ENCODE measurements at regions not wholly inside any gene's neighbourhood (a gene's known extent, or its start where the extent isn't known, plus 50 kb on each side); places are given as distances from the start of the nearest gene placed in this dataset.
"Not testable (repeated sequence)": the region's sequence is repeated elsewhere in the genome, so short reads cannot be mapped to it uniquely, and the experiment has no call there.

DNA sequence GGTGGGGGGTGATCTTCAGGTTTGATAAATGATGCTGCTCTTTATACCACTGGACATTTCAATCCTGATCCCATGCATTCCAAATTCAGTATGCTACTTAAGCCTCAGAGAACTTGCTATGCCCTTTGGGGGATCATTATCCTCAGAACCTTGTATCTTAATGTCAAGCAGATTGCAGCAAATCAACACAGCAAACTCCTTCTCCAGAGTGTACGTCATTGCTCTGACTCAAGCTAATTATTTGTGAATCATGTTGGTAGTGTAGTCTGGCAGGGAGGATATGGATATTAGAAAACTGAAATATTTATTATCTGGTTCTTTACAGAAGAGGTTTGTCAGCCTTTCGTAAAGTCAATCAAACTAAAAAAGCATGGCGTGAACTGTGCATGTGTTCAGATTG lies 562.5 kb upstream of the FAM98A start:
- H4K5ac ChIP-seq (ENCODE audit: low read length) = no peak overlapping the region
- H3K79me2 ChIP-seq (ENCODE audit: control insufficient read depth, insufficient read depth, low read length) = no peaks in the 10 kb centered on the region
- no peak overlapping the region for H2BK5ac ChIP-seq (ENCODE audit: low read length)
- H3K4me2 ChIP-seq (ENCODE audit: low read length) = no peak overlapping the region
- H3K56ac ChIP-seq (ENCODE audit: low read length) = no peak overlapping the region
- H3K27me3 ChIP-seq (ENCODE audit: insufficient read depth, low read length, poor library complexity) = no peaks in the 10 kb centered on the region
- DNase-seq = no peak
- no CpG with 5 or more reads among the region's 3 CpGs for WGBS (ENCODE audit: extremely low coverage, insufficient coverage, low lambda C conversion rate)
- no peak overlapping the region for H4K8ac ChIP-seq (ENCODE audit: low read depth, low read length)
- no peaks in the 10 kb centered on the region for H3K79me1 ChIP-seq (ENCODE audit: low read length)
- no peak overlapping the region for H3K23ac ChIP-seq (ENCODE audit: low read length)
- no peak overlapping the region for H2AK5ac ChIP-seq (ENCODE audit: low read length)
- H3K18ac ChIP-seq (ENCODE audit: low read length) = no peak overlapping the region
- H3K9ac ChIP-seq (ENCODE audit: low read length) = no peak overlapping the region
- H3K27ac ChIP-seq (ENCODE audit: low read depth, low read length) = no peak overlapping the region
- no peaks in the 10 kb centered on the region for H3K36me3 ChIP-seq (ENCODE audit: control insufficient read depth, insufficient read depth, low read length)
- H3K4me3 ChIP-seq (ENCODE audit: low read length) = no peak overlapping the region
- no peak overlapping the region for H2BK15ac ChIP-seq (replicated peaks; ENCODE audit: low read depth)
- H3K4me1 ChIP-seq (ENCODE audit: control insufficient read depth, low read depth, low read length) = no peaks in the 10 kb centered on the region
- H2BK120ac ChIP-seq (ENCODE audit: low read depth, low read length) = no peak overlapping the region
- no peak overlapping the region for H3K4ac ChIP-seq (ENCODE audit: low read depth, low read length)

DNA sequence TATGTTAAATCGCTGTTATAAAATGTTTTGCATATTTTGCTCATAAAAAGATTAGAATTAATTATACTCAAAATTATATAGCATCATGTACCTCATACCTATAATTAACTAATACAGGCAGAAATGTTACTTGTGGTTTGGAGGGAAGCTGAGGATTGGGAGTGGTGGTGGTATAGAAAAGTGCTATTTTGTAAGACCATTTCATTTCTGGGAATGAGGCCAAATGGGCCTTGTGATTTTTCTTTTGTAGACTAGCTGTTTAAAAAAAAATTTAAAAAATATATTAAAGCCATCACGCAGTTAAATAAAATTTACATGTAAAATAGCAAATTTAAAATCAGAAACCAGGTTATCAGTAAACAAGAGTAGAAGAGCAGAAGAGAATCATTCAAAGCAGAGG lies 560.8 kb upstream of the FAM98A start:
- Histone ChIP-seq H3K4me2 (ENCODE audit: low read length) (no peak overlapping the region), H4K5ac (ENCODE audit: low read length) (no peak overlapping the region), H4K8ac (ENCODE audit: low read depth, low read length) (no peak overlapping the region), H3K4me3 (ENCODE audit: low read length) (no peak overlapping the region), H3K79me2 (ENCODE audit: control insufficient read depth, insufficient read depth, low read length) (no peaks in the 10 kb centered on the region), H2BK15ac (replicated peaks; ENCODE audit: low read depth) (no peak overlapping the region), H3K79me1 (ENCODE audit: low read length) (no peaks in the 10 kb centered on the region), H3K18ac (ENCODE audit: low read length) (no peak overlapping the region), H2AK5ac (ENCODE audit: low read length) (no peak overlapping the region), H3K56ac (ENCODE audit: low read length) (no peak overlapping the region), H3K27ac (ENCODE audit: low read depth, low read length) (no peak overlapping the region), H2BK120ac (ENCODE audit: low read depth, low read length) (no peak overlapping the region), H3K36me3 (ENCODE audit: control insufficient read depth, insufficient read depth, low read length) (no peaks in the 10 kb centered on the region), H3K27me3 (ENCODE audit: insufficient read depth, low read length, poor library complexity) (no peaks in the 10 kb centered on the region), H3K9ac (ENCODE audit: low read length) (no peak overlapping the region), H3K4me1 (ENCODE audit: control insufficient read depth, low read depth, low read length) (no peaks in the 10 kb centered on the region), H3K23ac (ENCODE audit: low read length) (no peak overlapping the region), H2BK5ac (ENCODE audit: low read length) (no peak overlapping the region), H3K4ac (ENCODE audit: low read depth, low read length) (no peak overlapping the region)
- no peak for DNase-seq
- whole genome bisulfite sequencing (ENCODE audit: extremely low coverage, insufficient coverage, low lambda C conversion rate) = no CpG with 5 or more reads among the region's 2 CpGs

DNA sequence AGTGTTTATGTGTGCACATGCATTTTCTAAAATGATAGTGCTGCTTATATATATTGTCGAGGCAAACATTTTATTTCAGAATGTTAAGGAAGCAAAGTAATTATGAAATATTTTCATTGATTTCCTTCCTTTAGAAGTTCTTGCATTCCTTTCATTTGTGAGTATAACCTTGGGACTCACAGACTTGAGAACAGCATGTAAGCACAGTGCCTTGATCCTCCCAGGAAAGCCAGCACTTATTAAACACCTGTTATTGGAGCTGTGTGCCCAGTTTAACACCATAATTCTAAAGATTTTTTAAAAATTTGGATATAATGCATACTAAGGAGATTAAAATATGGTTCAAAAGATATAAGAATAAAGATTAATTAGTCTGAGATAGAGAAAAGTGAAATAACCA lies 554.4 kb upstream of the FAM98A start:
- no peak overlapping the region for H4K8ac ChIP-seq (ENCODE audit: low read depth, low read length)
- no peak overlapping the region for H2BK15ac ChIP-seq (replicated peaks; ENCODE audit: low read depth)
- no peak for DNase-seq
- no peak overlapping the region for H3K4me2 ChIP-seq (ENCODE audit: low read length)
- H3K9ac ChIP-seq (ENCODE audit: low read length) = no peak overlapping the region
- no peak overlapping the region for H2BK120ac ChIP-seq (ENCODE audit: low read depth, low read length)
- WGBS (ENCODE audit: extremely low coverage, insufficient coverage, low lambda C conversion rate) = no CpG with 5 or more reads among the region's 1 CpG
- no peak overlapping the region for H3K18ac ChIP-seq (ENCODE audit: low read length)
- no peak overlapping the region for H3K23ac ChIP-seq (ENCODE audit: low read length)
- no peak overlapping the region for H3K27ac ChIP-seq (ENCODE audit: low read depth, low read length)
- no peak overlapping the region for H3K56ac ChIP-seq (ENCODE audit: low read length)
- H3K79me2 ChIP-seq (ENCODE audit: control insufficient read depth, insufficient read depth, low read length) = no peaks in the 10 kb centered on the region
- no peak overlapping the region for H2AK5ac ChIP-seq (ENCODE audit: low read length)
- H4K5ac ChIP-seq (ENCODE audit: low read length) = no peak overlapping the region
- no peaks in the 10 kb centered on the region for H3K79me1 ChIP-seq (ENCODE audit: low read length)
- H3K36me3 ChIP-seq (ENCODE audit: control insufficient read depth, insufficient read depth, low read length) = no peaks in the 10 kb centered on the region
- no peak overlapping the region for H3K4ac ChIP-seq (ENCODE audit: low read depth, low read length)
- H2BK5ac ChIP-seq (ENCODE audit: low read length) = no peak overlapping the region
- H3K27me3 ChIP-seq (ENCODE audit: insufficient read depth, low read length, poor library complexity) = no peaks in the 10 kb centered on the region
- H3K4me1 ChIP-seq (ENCODE audit: control insufficient read depth, low read depth, low read length) = no peaks in the 10 kb centered on the region
- H3K4me3 ChIP-seq (ENCODE audit: low read length) = no peak overlapping the region

DNA sequence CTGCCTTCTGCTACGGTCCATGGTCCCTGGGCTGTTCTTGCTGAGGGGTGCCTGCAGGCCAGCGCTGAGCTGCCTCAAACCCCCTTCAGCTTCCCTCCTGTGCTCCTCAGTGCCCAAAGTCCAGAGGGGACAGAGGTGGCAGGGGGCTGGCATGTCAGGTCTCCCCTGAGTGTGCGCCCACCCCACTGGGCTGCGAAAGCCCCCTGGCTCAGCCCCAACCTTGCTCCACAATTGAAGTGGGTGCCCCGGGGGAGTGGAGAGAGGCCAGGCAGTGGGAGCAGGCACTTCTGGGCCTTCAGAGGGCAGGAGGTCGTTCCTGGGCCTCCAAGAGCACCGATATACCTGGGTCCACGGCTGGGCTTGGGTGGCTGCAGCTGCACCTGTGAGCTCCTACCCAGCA lies 548.7 kb upstream of the FAM98A start:
- Histone ChIP-seq H3K27me3 (ENCODE audit: insufficient read depth, low read length, poor library complexity) (no peaks in the 10 kb centered on the region), H3K23ac (ENCODE audit: low read length) (no peak overlapping the region), H4K5ac (ENCODE audit: low read length) (no peak overlapping the region), H3K4me1 (ENCODE audit: control insufficient read depth, low read depth, low read length) (no peaks in the 10 kb centered on the region), H2BK120ac (ENCODE audit: low read depth, low read length) (no peak overlapping the region), H3K4me2 (ENCODE audit: low read length) (no peak overlapping the region), H3K36me3 (ENCODE audit: control insufficient read depth, insufficient read depth, low read length) (no peaks in the 10 kb centered on the region), H3K56ac (ENCODE audit: low read length) (no peak overlapping the region), H3K9ac (ENCODE audit: low read length) (no peak overlapping the region), H4K8ac (ENCODE audit: low read depth, low read length) (no peak overlapping the region), H3K79me2 (ENCODE audit: control insufficient read depth, insufficient read depth, low read length) (no peaks in the 10 kb centered on the region), H2BK5ac (ENCODE audit: low read length) (no peak overlapping the region), H3K27ac (ENCODE audit: low read depth, low read length) (no peak overlapping the region), H3K18ac (ENCODE audit: low read length) (no peak overlapping the region), H3K79me1 (ENCODE audit: low read length) (no peaks in the 10 kb centered on the region), H2AK5ac (ENCODE audit: low read length) (no peak overlapping the region), H3K4me3 (ENCODE audit: low read length) (no peak overlapping the region), H3K4ac (ENCODE audit: low read depth, low read length) (no peak overlapping the region), H2BK15ac (replicated peaks; ENCODE audit: low read depth) (no peak overlapping the region)
- no CpG with 5 or more reads among the region's 8 CpGs for WGBS (ENCODE audit: extremely low coverage, insufficient coverage, low lambda C conversion rate)
- DNase-seq = no peak

DNA sequence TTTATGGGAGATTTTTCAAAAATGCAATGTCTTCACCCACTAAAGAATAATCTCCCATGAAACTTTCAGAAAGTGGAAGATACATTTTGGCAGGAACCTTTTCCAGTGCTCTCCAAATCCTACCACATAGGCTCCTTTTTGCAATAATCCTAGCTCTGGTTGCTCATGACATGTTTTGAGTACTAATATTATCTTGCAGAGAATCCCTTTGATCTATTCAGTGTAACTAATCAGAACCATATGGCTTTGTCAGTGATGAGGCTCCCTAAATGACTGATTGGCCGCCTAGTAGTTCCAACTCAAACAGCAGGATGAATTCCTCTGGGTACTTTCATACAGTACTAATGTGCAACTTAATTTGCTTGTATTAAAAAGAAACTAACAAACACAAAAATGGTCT lies 544.0 kb upstream of the FAM98A start:
- no peak overlapping the region for H3K56ac ChIP-seq (ENCODE audit: low read length)
- H3K4me3 ChIP-seq (ENCODE audit: low read length) = no peak overlapping the region
- no peak overlapping the region for H2BK15ac ChIP-seq (replicated peaks; ENCODE audit: low read depth)
- H3K27ac ChIP-seq (ENCODE audit: low read depth, low read length) = no peak overlapping the region
- H3K79me1 ChIP-seq (ENCODE audit: low read length) = no peaks in the 10 kb centered on the region
- WGBS (ENCODE audit: extremely low coverage, insufficient coverage, low lambda C conversion rate) = no CpG with 5 or more reads among the region's 1 CpG
- H3K4me1 ChIP-seq (ENCODE audit: control insufficient read depth, low read depth, low read length) = no peaks in the 10 kb centered on the region
- no peak overlapping the region for H2BK5ac ChIP-seq (ENCODE audit: low read length)
- DNase-seq = no peak
- no peak overlapping the region for H4K5ac ChIP-seq (ENCODE audit: low read length)
- no peaks in the 10 kb centered on the region for H3K36me3 ChIP-seq (ENCODE audit: control insufficient read depth, insufficient read depth, low read length)
- H2BK120ac ChIP-seq (ENCODE audit: low read depth, low read length) = no peak overlapping the region
- H3K9ac ChIP-seq (ENCODE audit: low read length) = no peak overlapping the region
- H3K4ac ChIP-seq (ENCODE audit: low read depth, low read length) = no peak overlapping the region
- no peak overlapping the region for H2AK5ac ChIP-seq (ENCODE audit: low read length)
- H3K4me2 ChIP-seq (ENCODE audit: low read length) = no peak overlapping the region
- H3K23ac ChIP-seq (ENCODE audit: low read length) = no peak overlapping the region
- H3K79me2 ChIP-seq (ENCODE audit: control insufficient read depth, insufficient read depth, low read length) = no peaks in the 10 kb centered on the region
- no peaks in the 10 kb centered on the region for H3K27me3 ChIP-seq (ENCODE audit: insufficient read depth, low read length, poor library complexity)
- no peak overlapping the region for H4K8ac ChIP-seq (ENCODE audit: low read depth, low read length)
- no peak overlapping the region for H3K18ac ChIP-seq (ENCODE audit: low read length)

DNA sequence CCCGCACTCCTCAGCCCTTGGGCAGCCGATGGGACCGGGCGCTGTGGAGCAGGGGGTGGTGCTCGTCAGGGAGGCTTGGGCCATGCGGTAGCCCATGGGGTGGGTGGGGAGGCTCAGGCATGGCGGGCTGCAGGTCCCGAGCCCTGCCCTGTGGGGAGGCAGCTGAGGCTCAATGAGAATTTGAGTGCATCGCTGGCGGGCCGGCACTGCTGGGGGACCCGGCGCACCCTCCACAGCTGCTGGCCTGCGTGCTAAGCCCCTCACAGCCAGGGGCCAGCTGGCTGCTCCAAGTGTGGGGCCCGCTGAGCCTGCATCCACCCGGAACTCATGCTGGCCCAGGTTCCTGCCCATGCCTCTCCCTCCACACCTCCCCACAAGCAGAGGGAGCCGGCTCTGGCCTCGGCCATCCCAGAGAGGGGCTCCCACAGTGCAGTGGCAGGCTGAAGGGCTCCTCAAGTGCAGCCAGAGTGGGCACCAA lies 543.5 kb upstream of the FAM98A start:
- H3K4me3 ChIP-seq (ENCODE audit: low read length); H3K18ac ChIP-seq (ENCODE audit: low read length); H3K4ac ChIP-seq (ENCODE audit: low read depth, low read length); H3K79me2 ChIP-seq (ENCODE audit: control insufficient read depth, insufficient read depth, low read length); H3K4me2 ChIP-seq (ENCODE audit: low read length); H3K36me3 ChIP-seq (ENCODE audit: control insufficient read depth, insufficient read depth, low read length); H2BK5ac ChIP-seq (ENCODE audit: low read length); H4K8ac ChIP-seq (ENCODE audit: low read depth, low read length); H3K9ac ChIP-seq (ENCODE audit: low read length); H3K23ac ChIP-seq (ENCODE audit: low read length); H3K27me3 ChIP-seq (ENCODE audit: insufficient read depth, low read length, poor library complexity); H3K4me1 ChIP-seq (ENCODE audit: control insufficient read depth, low read depth, low read length); H4K5ac ChIP-seq (ENCODE audit: low read length); H3K56ac ChIP-seq (ENCODE audit: low read length); H3K27ac ChIP-seq (ENCODE audit: low read depth, low read length); H2BK120ac ChIP-seq (ENCODE audit: low read depth, low read length); DNase-seq; H3K79me1 ChIP-seq (ENCODE audit: low read length); H2AK5ac ChIP-seq (ENCODE audit: low read length); H2BK15ac ChIP-seq (replicated peaks; ENCODE audit: low read depth): not testable (repeated sequence)
- no CpG with 5 or more reads among the region's 18 CpGs for WGBS (ENCODE audit: extremely low coverage, insufficient coverage, low lambda C conversion rate)
